ENCODE measurements at regions not wholly inside any gene's neighbourhood (a gene's known extent, or its start where the extent isn't known, plus 50 kb on each side); places are given as distances from the start of the nearest gene placed in this dataset.
"Not testable (repeated sequence)": the region's sequence is repeated elsewhere in the genome, so short reads cannot be mapped to it uniquely, and the experiment has no call there.

DNA sequence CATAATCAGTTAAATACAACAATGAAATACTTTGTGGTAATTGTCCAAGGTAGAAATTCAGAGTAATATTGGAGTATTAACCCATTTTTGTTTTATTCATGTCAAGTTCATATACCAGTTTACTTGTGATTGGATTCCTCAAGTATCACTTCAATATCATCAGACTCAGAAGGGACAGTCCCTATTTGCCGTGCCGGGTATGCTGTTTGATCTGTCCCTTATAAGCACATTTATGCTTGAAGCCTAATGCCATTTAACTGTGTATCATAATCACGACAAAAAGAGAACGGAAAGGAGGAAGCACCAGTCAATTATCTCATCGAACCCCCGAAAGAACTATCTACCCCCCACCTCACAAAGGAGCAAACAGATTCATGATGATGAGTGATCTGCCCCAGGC is 171.0 kb upstream of the TBL1X start:
- DNase-seq (ENCODE audit: extremely low read depth, low read depth), result no peak
- TF ChIP-seq, protein P1, sequence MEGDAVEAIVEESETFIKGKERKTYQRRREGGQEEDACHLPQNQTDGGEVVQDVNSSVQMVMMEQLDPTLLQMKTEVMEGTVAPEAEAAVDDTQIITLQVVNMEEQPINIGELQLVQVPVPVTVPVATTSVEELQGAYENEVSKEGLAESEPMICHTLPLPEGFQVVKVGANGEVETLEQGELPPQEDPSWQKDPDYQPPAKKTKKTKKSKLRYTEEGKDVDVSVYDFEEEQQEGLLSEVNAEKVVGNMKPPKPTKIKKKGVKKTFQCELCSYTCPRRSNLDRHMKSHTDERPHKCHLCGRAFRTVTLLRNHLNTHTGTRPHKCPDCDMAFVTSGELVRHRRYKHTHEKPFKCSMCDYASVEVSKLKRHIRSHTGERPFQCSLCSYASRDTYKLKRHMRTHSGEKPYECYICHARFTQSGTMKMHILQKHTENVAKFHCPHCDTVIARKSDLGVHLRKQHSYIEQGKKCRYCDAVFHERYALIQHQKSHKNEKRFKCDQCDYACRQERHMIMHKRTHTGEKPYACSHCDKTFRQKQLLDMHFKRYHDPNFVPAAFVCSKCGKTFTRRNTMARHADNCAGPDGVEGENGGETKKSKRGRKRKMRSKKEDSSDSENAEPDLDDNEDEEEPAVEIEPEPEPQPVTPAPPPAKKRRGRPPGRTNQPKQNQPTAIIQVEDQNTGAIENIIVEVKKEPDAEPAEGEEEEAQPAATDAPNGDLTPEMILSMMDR (IDR thresholded peaks at IDR 0.05; ENCODE audit: low read depth, low read length, missing control alignments), result no peak
- H3K4me3 ChIP-seq (replicated peaks; ENCODE audit: low read depth, low read length), result no peak overlapping the region

DNA sequence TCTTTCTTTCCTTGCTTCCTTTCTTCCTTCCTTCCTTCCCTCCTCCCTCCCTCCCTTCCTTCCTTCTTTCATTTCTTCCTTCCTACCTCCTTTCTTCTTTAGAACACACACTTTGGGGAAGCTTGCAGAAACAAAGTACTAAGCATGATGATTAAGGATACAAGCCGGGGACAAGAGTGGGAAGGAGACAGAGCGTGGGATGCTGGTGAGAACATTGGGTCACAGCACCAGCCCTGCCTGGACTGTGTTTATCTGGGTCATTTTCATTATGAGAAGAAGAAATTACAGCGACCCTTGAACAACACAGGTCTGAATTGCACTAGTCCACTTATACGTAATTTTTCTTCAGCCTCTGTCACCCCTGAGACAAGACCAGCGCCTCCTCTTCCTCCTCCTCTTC is 169.3 kb upstream of the TBL1X start:
- no peak overlapping the region for H3K4me3 ChIP-seq (replicated peaks; ENCODE audit: low read depth, low read length)
- no peak for DNase-seq (ENCODE audit: extremely low read depth, low read depth)
- TF ChIP-seq, protein P1 (IDR thresholded peaks at IDR 0.05; ENCODE audit: low read depth, low read length, missing control alignments), result no peak

DNA sequence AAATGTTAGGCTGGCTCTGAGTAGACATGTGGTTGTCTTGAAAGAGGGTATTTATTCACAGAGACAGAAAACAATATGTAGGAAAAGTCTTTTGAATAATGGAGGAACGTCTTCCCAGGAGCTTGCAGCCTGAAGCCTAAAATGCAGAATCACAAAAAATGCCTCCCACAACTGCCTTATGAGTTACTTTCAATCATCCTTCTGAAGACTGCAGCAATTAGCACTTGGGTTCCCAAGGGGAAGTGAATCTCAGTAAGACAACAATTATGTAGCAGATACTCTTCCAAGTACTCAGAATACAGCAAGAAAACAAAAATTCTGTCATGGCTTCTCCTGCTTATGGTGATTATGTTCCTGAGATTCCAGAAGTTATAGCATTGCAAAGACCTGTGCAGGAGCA is 166.6 kb upstream of the TBL1X start:
- H3K4me3 ChIP-seq (replicated peaks; ENCODE audit: low read depth, low read length), result no peak overlapping the region
- DNase-seq (ENCODE audit: extremely low read depth, low read depth), result no peak
- TF ChIP-seq, protein P1 (IDR thresholded peaks at IDR 0.05; ENCODE audit: low read depth, low read length, missing control alignments), result no peak

DNA sequence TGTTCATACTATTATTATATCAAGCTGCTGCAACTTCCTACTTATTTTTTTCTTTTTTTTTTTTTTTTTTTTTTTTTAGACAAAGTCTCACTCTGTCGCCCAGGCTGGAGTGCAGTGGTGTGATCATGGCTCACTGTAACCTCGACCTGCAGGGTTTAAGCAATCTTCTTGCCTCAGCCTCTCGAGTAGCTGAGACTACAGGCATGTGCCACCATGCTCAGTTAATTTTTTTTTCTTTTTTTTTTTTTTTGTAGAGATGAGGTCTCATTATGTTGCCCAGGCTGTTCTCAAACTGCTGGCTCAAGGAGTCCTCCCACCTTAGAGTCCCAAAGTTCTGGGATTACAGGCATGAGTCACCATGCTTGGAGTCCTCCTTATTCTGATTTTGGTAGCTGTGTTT is 165.2 kb upstream of the TBL1X start:
- H3K4me3 ChIP-seq (replicated peaks; ENCODE audit: low read depth, low read length); DNase-seq (ENCODE audit: extremely low read depth, low read depth): not testable (repeated sequence)

DNA sequence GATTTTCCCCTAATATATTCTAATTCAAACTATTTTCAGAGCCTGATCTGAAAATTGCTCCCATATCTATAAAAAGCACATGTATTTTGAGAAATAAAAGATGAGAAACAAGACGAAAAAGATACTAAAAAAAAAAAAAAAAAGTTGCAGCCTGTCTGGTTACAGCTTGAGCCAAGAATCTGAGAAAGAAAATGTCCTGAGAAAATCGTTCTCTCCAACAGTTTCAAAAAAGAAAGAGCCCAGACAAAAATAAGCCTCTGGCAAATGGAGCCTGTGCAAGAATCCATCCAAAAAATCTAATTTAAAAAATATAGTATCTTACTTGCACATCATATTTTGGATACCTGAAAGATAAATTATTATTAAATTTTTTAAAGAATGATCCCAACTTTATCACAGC is 163.0 kb upstream of the TBL1X start:
- DNase-seq (ENCODE audit: extremely low read depth, low read depth), result no peak
- TF ChIP-seq, protein P1 (IDR thresholded peaks at IDR 0.05; ENCODE audit: low read depth, low read length, missing control alignments), result no peak

DNA sequence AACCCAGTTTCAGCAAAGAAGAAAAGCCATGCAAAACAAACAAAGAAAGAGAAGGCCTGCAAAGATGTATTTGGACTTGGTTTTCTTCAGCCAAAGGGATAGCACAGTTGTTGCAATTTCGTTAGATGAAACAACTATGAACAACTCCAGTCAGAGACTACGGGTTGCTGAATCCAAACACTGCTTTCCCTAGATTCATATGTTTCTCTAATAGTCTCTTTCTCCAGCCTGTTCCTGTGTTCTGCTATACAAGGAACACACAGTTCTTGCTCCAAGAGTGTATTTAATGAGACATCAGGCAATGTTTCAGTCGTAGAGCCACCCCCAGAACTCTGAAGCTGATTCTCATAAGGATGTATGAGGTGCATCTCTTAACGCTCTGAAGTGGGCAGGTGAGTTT is 162.5 kb upstream of the TBL1X start:
- no peak overlapping the region for H3K4me3 ChIP-seq (replicated peaks; ENCODE audit: low read depth, low read length)
- no peak for DNase-seq (ENCODE audit: extremely low read depth, low read depth)
- TF ChIP-seq, protein P1 (IDR thresholded peaks at IDR 0.05; ENCODE audit: low read depth, low read length, missing control alignments), result no peak

More for the DNA sequence above, 163.0 kb upstream of the TBL1X start:
- no peak overlapping the region for H3K4me3 ChIP-seq (replicated peaks; ENCODE audit: low read depth, low read length)

DNA sequence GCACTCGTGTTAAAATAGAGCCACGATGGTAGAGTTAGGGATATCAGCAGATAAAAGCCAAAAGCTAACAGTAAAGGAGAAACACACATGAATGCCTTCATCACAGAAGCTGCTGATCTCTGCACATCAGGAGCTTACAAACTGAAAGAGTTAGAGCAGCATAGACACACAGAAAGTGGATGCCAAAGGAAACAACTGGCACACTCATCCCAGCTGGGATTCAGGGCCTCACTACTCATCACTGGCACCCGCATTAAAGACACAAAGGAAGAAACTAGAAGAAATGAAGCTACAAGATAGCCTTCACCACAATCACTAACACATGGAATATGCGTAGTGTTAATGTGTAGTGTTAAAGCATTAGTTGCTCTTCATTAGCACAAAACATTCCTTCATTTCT is 156.4 kb upstream of the TBL1X start:
- no peak for DNase-seq (ENCODE audit: extremely low read depth, low read depth)
- TF ChIP-seq, protein P1 (IDR thresholded peaks at IDR 0.05; ENCODE audit: low read depth, low read length, missing control alignments), result no peak
- no peak overlapping the region for H3K4me3 ChIP-seq (replicated peaks; ENCODE audit: low read depth, low read length)
